Upper lobe of left lung (tissue), 4 donors: ENCODE measurements at regions not wholly inside any gene's neighbourhood (a gene's known extent, or its start where the extent isn't known, plus 50 kb on each side); places are given as distances from the start of the nearest gene placed in this dataset.
"Not testable (repeated sequence)": the region's sequence is repeated elsewhere in the genome, so short reads cannot be mapped to it uniquely, and the experiment has no call there.

Experiments
- CTCF ChIP-seq, 6 experiments: fragments of 450-650 bp in 4 of 6; fragments of 200-600 bp in 2 of 6; sonication (generic) in 2 of 6; IDR thresholded peaks; one replicate each; pipeline ENCODE4 v1.5.1; 2016 to 2019; ENCODE audit warnings: antibody characterized with exemption in 6 of 6
- POLR2A ChIP-seq, 4 donors: fragments of 450-650 bp; IDR thresholded peaks; one replicate each; pipeline ENCODE4 v1.5.1; 2016 to 2017; ENCODE audit warnings: antibody characterized with exemption in 4 of 4, mild to moderate bottlenecking in 2 of 4
- POLR2AphosphoS5 ChIP-seq, 2 donors: sonication (generic); formaldehyde crosslinking; IDR thresholded peaks; one replicate each; pipeline ENCODE4 v1.5.1; 2017; ENCODE audit warnings: antibody characterized with exemption in 2 of 2

DNA sequence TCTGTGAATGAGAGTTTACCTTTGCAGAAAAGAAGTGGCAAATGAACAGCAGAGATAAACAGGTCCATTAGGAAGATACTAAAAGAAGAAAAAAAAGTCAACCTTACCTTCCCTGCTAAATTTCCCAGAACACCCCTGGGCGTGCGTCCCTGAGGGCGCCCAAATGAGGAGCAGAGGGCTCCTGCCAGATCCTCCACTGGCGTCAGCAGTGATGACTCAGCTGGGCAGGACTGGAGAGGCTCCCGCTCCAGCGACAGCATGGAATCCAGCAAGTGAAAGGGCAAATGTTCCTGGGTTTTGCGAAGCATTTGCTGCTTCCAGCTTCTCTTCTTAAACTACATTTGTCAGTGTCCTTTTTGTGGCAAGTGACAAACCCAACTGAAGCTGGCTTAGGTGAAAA lies 314.4 kb downstream of the ADGRD1 start:
- not testable (repeated sequence) for TF ChIP-seq CTCF, POLR2A, POLR2AphosphoS5 (IDR thresholded peaks at IDR 0.05)
